ENCODE measurements at regions not wholly inside any gene's neighbourhood (a gene's known extent, or its start where the extent isn't known, plus 50 kb on each side); places are given as distances from the start of the nearest gene placed in this dataset.
A peak's percentile ranks its signal among the peaks of the same experiment; 100 is the strongest.

GRCh38 chr5:103464835-103465484, 97.6 kb downstream of the NUDT12 start:
- H3K4me3 ChIP-seq (replicated peaks in 1 of 2; ENCODE audit: low read depth in 2 of 2, low read length in 2 of 2), result no peak overlapping the region
- peak in 1 of 2 donors; percentile 29 for DNase-seq (ENCODE audit: low read depth in 2 of 2)
- no peak for TF ChIP-seq CTCF (IDR thresholded peaks at IDR 0.05; ENCODE audit: low read depth, low read length)

- no peak overlapping the region for H3K4me3 ChIP-seq (replicated peaks in 1 of 2; ENCODE audit: low read depth in 2 of 2, low read length in 2 of 2)
- no peak for TF ChIP-seq CTCF (IDR thresholded peaks at IDR 0.05; ENCODE audit: low read depth, low read length)
- DNase-seq (ENCODE audit: low read depth in 2 of 2), result no peak
Measured at GRCh38 chr5:103463261-103463660, 99.3 kb downstream of the NUDT12 start.

GRCh38 chr5:103461243-103461642, 101.3 kb downstream of the NUDT12 start:
- peak; percentile 35 to 83 for DNase-seq (ENCODE audit: low read depth in 2 of 2)
- TF ChIP-seq CTCF (IDR thresholded peaks at IDR 0.05; ENCODE audit: low read depth, low read length), result no peak
- no peak overlapping the region for H3K4me3 ChIP-seq (replicated peaks in 1 of 2; ENCODE audit: low read depth in 2 of 2, low read length in 2 of 2)

- no peak for DNase-seq (ENCODE audit: low read depth in 2 of 2)
- H3K4me3 ChIP-seq (replicated peaks in 1 of 2; ENCODE audit: low read depth in 2 of 2, low read length in 2 of 2), result no peak overlapping the region
- TF ChIP-seq CTCF (IDR thresholded peaks at IDR 0.05; ENCODE audit: low read depth, low read length), result no peak
Measured at GRCh38 chr5:103458497-103459040, 104.0 kb downstream of the NUDT12 start.

GRCh38 chr5:103456476-103456875, 106.1 kb downstream of the NUDT12 start:
- TF ChIP-seq CTCF (IDR thresholded peaks at IDR 0.05; ENCODE audit: low read depth, low read length), result no peak
- no peak overlapping the region for H3K4me3 ChIP-seq (replicated peaks in 1 of 2; ENCODE audit: low read depth in 2 of 2, low read length in 2 of 2)
- peak in 1 of 2 donors; percentile 27 for DNase-seq (ENCODE audit: low read depth in 2 of 2)

GRCh38 chr5:103455796-103456195, 106.8 kb downstream of the NUDT12 start:
- no peak overlapping the region for H3K4me3 ChIP-seq (replicated peaks in 1 of 2; ENCODE audit: low read depth in 2 of 2, low read length in 2 of 2)
- no peak for DNase-seq (ENCODE audit: low read depth in 2 of 2)
- no peak for TF ChIP-seq CTCF (IDR thresholded peaks at IDR 0.05; ENCODE audit: low read depth, low read length)

GRCh38 chr5:103454770-103455169, 107.8 kb downstream of the NUDT12 start:
- no peak overlapping the region for H3K4me3 ChIP-seq (replicated peaks in 1 of 2; ENCODE audit: low read depth in 2 of 2, low read length in 2 of 2)
- peak; percentile 12 to 33 for DNase-seq (ENCODE audit: low read depth in 2 of 2)
- no peak for TF ChIP-seq CTCF (IDR thresholded peaks at IDR 0.05; ENCODE audit: low read depth, low read length)

Measured in cardiac fibroblast (primary cell).